ENCODE measurements at regions not wholly inside any gene's neighbourhood (a gene's known extent, or its start where the extent isn't known, plus 50 kb on each side); places are given as distances from the start of the nearest gene placed in this dataset.

- TF ChIP-seq CTCF (IDR thresholded peaks at IDR 0.05), result no peak
- no peak for TF ChIP-seq POLR2A (IDR thresholded peaks at IDR 0.05)
These were observed 74.1 kb upstream of the MED13 start for GRCh38 chr17:62139141-62139540.

Data from heart left ventricle (tissue), 13 donors.